ENCODE measurements at regions not wholly inside any gene's neighbourhood (a gene's known extent, or its start where the extent isn't known, plus 50 kb on each side); places are given as distances from the start of the nearest gene placed in this dataset.
"Not testable (repeated sequence)": the region's sequence is repeated elsewhere in the genome, so short reads cannot be mapped to it uniquely, and the experiment has no call there.

- 93 to 95% (median 94%) methylated on average over 8 of the region's 8 CpGs for WGBS, 3 donors
- no peak for DNase-seq
- H3K27ac ChIP-seq, result no peak overlapping the region
- no peak overlapping the region for H3K4me3 ChIP-seq
- no peaks in the 10 kb centered on the region for H3K27me3 ChIP-seq
- intact Hi-C loops (cut with DNase I), result loop anchor here in 2 of 4 donors (10.0 kb wide), 2 partner anchors 99 to 109 kb away; no protein-coding TSS in a partner anchor
- H3K9me3 ChIP-seq, result no peaks in the 10 kb centered on the region
- no peaks in the 10 kb centered on the region for H3K36me3 ChIP-seq
- H3K4me1 ChIP-seq (ENCODE audit: insufficient read depth), result peaks cover 19% of the 10 kb centered on the region
- TF ChIP-seq POLR2A (IDR thresholded peaks at IDR 0.05) (no peak), EP300 (IDR thresholded peaks at IDR 0.05) (no peak)
These were observed 76.9 kb upstream of the EEA1 start for GRCh38 chr12:93005928-93006392.

GRCh38 chr12:93006471-93007208 lies 77.5 kb upstream of the EEA1 start:
- no peak overlapping the region for H3K4me3 ChIP-seq
- no peaks in the 10 kb centered on the region for H3K27me3 ChIP-seq
- intact Hi-C loops (cut with DNase I), result loop anchor here in 2 of 4 donors (10.0 kb wide), 2 partner anchors 98 to 108 kb away; no protein-coding TSS in a partner anchor
- TF ChIP-seq CTCF (IDR thresholded peaks at IDR 0.05), result no peak
- DNase-seq, result no peak
- 93 to 96% (median 94%) methylated on average over 5 of the region's 5 CpGs for WGBS, 3 donors
- H3K9me3 ChIP-seq, result no peaks in the 10 kb centered on the region
- H3K36me3 ChIP-seq, result no peaks in the 10 kb centered on the region
- peaks cover 19% of the 10 kb centered on the region for H3K4me1 ChIP-seq (ENCODE audit: insufficient read depth)
- no peak overlapping the region for H3K27ac ChIP-seq

GRCh38 chr12:93007544-93007943 lies 78.4 kb upstream of the EEA1 start:
- H3K27me3 ChIP-seq, result no peaks in the 10 kb centered on the region
- TF ChIP-seq EP300 (IDR thresholded peaks at IDR 0.05) (no peak), POLR2A (IDR thresholded peaks at IDR 0.05) (no peak), CTCF (IDR thresholded peaks at IDR 0.05) (no peak)
- no peaks in the 10 kb centered on the region for H3K9me3 ChIP-seq
- WGBS, 3 donors, result 31 to 54% (median 48%) methylated on average over 4 of the region's 4 CpGs
- intact Hi-C loops (cut with DNase I), result loop anchor here in 2 of 4 donors (10.0 kb wide), 2 partner anchors 97 to 107 kb away; no protein-coding TSS in a partner anchor
- H3K36me3 ChIP-seq, result no peaks in the 10 kb centered on the region
- H3K4me1 ChIP-seq (ENCODE audit: insufficient read depth), result peaks cover 16% of the 10 kb centered on the region
- H3K27ac ChIP-seq, result no peak overlapping the region
- H3K4me3 ChIP-seq, result no peak overlapping the region
- no peak for DNase-seq

- no peak for DNase-seq
- Histone ChIP-seq H3K4me3 (no peak overlapping the region), H3K36me3 (no peaks in the 10 kb centered on the region), H3K27me3 (no peaks in the 10 kb centered on the region), H3K27ac (no peak overlapping the region), H3K9me3 (no peaks in the 10 kb centered on the region), H3K4me1 (ENCODE audit: insufficient read depth) (peaks cover 11% of the 10 kb centered on the region)
- intact Hi-C loops (cut with DNase I), result loop anchor here in 2 of 4 donors (10.0 kb wide), 2 partner anchors 97 to 107 kb away; no protein-coding TSS in a partner anchor
- TF ChIP-seq EP300 (IDR thresholded peaks at IDR 0.05) (no peak), CTCF (IDR thresholded peaks at IDR 0.05) (no peak), POLR2A (IDR thresholded peaks at IDR 0.05) (no peak)
- WGBS, 3 donors, result 87 to 89% (median 88%) methylated on average over 3 of the region's 3 CpGs
These were observed 79.1 kb upstream of the EEA1 start for GRCh38 chr12:93008044-93008778.

GRCh38 chr12:93008880-93009279 lies 79.8 kb upstream of the EEA1 start:
- intact Hi-C loops (cut with DNase I), result loop anchor here in 2 of 4 donors (10.0 kb wide), 2 partner anchors 96 to 106 kb away; no protein-coding TSS in a partner anchor
- WGBS, 3 donors, result 83 to 87% (median 86%) methylated on average over 7 of the region's 7 CpGs
- not testable (repeated sequence) for H3K9me3 ChIP-seq

More at GRCh38 chr12:93008880-93009279, 79.8 kb upstream of the EEA1 start:
- not testable (repeated sequence) for DNase-seq; H3K36me3 ChIP-seq; H3K4me1 ChIP-seq (ENCODE audit: insufficient read depth); H3K4me3 ChIP-seq; H3K27ac ChIP-seq; H3K27me3 ChIP-seq

Data from ovary (tissue), 7 donors.